ENCODE measurements at regions not wholly inside any gene's neighbourhood (a gene's known extent, or its start where the extent isn't known, plus 50 kb on each side); places are given as distances from the start of the nearest gene placed in this dataset.

GRCh38 chr13:106377341-106377740 is 158.1 kb downstream of the EFNB2 start (continued):
- TF ChIP-seq, protein P1, sequence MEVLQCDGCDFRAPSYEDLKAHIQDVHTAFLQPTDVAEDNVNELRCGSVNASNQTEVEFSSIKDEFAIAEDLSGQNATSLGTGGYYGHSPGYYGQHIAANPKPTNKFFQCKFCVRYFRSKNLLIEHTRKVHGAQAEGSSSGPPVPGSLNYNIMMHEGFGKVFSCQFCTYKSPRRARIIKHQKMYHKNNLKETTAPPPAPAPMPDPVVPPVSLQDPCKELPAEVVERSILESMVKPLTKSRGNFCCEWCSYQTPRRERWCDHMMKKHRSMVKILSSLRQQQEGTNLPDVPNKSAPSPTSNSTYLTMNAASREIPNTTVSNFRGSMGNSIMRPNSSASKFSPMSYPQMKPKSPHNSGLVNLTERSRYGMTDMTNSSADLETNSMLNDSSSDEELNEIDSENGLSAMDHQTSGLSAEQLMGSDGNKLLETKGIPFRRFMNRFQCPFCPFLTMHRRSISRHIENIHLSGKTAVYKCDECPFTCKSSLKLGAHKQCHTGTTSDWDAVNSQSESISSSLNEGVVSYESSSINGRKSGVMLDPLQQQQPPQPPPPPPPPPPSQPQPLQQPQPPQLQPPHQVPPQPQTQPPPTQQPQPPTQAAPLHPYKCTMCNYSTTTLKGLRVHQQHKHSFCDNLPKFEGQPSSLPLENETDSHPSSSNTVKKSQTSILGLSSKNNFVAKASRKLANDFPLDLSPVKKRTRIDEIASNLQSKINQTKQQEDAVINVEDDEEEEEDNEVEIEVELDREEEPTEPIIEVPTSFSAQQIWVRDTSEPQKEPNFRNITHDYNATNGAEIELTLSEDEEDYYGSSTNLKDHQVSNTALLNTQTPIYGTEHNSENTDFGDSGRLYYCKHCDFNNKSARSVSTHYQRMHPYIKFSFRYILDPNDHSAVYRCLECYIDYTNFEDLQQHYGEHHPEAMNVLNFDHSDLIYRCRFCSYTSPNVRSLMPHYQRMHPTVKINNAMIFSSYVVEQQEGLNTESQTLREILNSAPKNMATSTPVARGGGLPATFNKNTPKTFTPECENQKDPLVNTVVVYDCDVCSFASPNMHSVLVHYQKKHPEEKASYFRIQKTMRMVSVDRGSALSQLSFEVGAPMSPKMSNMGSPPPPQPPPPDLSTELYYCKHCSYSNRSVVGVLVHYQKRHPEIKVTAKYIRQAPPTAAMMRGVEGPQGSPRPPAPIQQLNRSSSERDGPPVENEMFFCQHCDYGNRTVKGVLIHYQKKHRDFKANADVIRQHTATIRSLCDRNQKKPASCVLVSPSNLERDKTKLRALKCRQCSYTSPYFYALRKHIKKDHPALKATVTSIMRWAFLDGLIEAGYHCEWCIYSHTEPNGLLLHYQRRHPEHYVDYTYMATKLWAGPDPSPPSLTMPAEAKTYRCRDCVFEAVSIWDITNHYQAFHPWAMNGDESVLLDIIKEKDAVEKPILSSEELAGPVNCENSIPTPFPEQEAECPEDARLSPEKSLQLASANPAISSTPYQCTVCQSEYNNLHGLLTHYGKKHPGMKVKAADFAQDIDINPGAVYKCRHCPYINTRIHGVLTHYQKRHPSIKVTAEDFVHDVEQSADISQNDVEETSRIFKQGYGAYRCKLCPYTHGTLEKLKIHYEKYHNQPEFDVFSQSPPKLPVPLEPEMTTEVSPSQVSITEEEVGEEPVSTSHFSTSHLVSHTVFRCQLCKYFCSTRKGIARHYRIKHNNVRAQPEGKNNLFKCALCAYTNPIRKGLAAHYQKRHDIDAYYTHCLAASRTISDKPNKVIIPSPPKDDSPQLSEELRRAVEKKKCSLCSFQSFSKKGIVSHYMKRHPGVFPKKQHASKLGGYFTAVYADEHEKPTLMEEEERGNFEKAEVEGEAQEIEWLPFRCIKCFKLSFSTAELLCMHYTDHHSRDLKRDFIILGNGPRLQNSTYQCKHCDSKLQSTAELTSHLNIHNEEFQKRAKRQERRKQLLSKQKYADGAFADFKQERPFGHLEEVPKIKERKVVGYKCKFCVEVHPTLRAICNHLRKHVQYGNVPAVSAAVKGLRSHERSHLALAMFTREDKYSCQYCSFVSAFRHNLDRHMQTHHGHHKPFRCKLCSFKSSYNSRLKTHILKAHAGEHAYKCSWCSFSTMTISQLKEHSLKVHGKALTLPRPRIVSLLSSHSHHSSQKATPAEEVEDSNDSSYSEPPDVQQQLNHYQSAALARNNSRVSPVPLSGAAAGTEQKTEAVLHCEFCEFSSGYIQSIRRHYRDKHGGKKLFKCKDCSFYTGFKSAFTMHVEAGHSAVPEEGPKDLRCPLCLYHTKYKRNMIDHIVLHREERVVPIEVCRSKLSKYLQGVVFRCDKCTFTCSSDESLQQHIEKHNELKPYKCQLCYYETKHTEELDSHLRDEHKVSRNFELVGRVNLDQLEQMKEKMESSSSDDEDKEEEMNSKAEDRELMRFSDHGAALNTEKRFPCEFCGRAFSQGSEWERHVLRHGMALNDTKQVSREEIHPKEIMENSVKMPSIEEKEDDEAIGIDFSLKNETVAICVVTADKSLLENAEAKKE (CRISPR knock-in tag; IDR thresholded peaks at IDR 0.05), result no peak
- TF ChIP-seq ZNF114 (CRISPR knock-in tag; IDR thresholded peaks at IDR 0.05) (no peak), STAT1 (IDR thresholded peaks at IDR 0.05; ENCODE audit: unreplicated experiment) (no peak), ETS1 (IDR thresholded peaks at IDR 0.05) (no peak)

DNA sequence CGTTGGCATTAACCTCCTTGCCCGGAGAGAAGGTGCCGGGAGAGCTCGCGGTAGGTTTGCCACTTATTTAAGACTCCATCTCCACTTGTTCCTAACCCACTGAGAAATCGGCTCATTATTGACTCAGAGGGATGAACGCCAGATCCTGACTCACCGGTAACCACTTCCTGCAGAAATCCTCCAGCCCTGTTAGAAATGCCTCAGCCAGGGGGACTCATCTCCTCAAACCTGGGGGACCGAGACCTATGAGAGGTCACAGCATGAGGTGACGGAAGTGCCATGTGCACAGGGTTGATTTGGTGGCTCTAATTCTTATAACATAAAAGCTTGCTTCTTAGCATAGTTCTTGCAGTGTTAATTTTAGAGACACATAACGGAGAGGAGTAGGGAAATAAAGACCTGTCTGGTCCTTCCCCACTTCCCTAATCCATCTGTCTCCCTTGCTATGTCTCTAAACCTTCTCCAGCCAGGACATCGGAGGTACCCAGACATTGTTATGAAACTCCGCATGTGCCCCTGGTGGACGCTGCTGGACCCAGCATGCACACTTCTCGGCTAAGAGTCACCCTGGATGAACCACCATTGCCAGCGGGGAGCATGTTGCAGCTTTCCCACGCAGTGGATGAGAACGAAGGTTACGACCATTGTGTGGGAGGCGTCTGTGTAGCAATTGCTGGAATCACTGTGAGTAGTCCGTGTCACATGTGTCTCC is 158.9 kb downstream of the EFNB2 start:
- H3K27me3 ChIP-seq (ENCODE audit: insufficient read depth), result no peaks in the 10 kb centered on the region
- Mint-ChIP-seq H3K27me3 (ENCODE audit: insufficient read depth, low read depth, poor library complexity) (peaks cover 5% of the 10 kb centered on the region), H3K4me1 (peaks cover 3% of the 10 kb centered on the region; the same call in 1 of the 3 replicates), H3K27ac (no peak overlapping the region), H3K9me3 (no peaks in the 10 kb centered on the region), H3K36me3 (ENCODE audit: low read depth) (no peaks in the 10 kb centered on the region), H3K4me3 (no peak overlapping the region)
- no peak overlapping the region for H3K4me3 ChIP-seq
- no peak overlapping the region for H2AFZ ChIP-seq
- no peaks in the 10 kb centered on the region for H3K79me2 ChIP-seq (replicated peaks; ENCODE audit: insufficient read depth)
- no peaks in the 10 kb centered on the region for H3K36me3 ChIP-seq (ENCODE audit: insufficient read depth)
- H3K4me2 ChIP-seq, result no peak overlapping the region
- H3K4me1 ChIP-seq (ENCODE audit: insufficient read depth), result peaks cover 3% of the 10 kb centered on the region; the same call in 1 of the 2 replicates
- H4K20me1 ChIP-seq (replicated peaks; ENCODE audit: insufficient read depth), result no peaks in the 10 kb centered on the region
- DNase-seq (ENCODE audit: low spot score) (peak; percentile 30), ATAC-seq (no peak)
- peaks cover 4% of the 10 kb centered on the region for H3K9me2 ChIP-seq (ENCODE audit: insufficient read depth)
- TF ChIP-seq NANOG (IDR thresholded peaks at IDR 0.05; ENCODE audit: borderline replicate concordance), result no peak
- TF ChIP-seq, protein P2, sequence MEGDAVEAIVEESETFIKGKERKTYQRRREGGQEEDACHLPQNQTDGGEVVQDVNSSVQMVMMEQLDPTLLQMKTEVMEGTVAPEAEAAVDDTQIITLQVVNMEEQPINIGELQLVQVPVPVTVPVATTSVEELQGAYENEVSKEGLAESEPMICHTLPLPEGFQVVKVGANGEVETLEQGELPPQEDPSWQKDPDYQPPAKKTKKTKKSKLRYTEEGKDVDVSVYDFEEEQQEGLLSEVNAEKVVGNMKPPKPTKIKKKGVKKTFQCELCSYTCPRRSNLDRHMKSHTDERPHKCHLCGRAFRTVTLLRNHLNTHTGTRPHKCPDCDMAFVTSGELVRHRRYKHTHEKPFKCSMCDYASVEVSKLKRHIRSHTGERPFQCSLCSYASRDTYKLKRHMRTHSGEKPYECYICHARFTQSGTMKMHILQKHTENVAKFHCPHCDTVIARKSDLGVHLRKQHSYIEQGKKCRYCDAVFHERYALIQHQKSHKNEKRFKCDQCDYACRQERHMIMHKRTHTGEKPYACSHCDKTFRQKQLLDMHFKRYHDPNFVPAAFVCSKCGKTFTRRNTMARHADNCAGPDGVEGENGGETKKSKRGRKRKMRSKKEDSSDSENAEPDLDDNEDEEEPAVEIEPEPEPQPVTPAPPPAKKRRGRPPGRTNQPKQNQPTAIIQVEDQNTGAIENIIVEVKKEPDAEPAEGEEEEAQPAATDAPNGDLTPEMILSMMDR (conservative IDR thresholded peaks at IDR 0.05; ENCODE audit: low read depth in 2 of 2), result peak; percentile 12 to 34; a peak in 2 of 4 replicates
- H3K27ac ChIP-seq (ENCODE audit: low read depth), result no peak overlapping the region
- no peaks in the 10 kb centered on the region for H3F3A ChIP-seq (replicated peaks; ENCODE audit: low read depth)

Data from GM23338 (cell line).